ENCODE measurements at regions not wholly inside any gene's neighbourhood (a gene's known extent, or its start where the extent isn't known, plus 50 kb on each side); places are given as distances from the start of the nearest gene placed in this dataset.

- no peak for TF ChIP-seq CTCF (IDR thresholded peaks at IDR 0.05 in 8 of 11, conservative IDR thresholded peaks at IDR 0.05 in 3 of 11)
- TF ChIP-seq POLR2A (IDR thresholded peaks at IDR 0.05), result no peak
Measured at GRCh38 chr5:35470866-35471265, 146.8 kb upstream of the SPEF2 start.

All from spleen (tissue), 7 donors.